ENCODE measurements at regions not wholly inside any gene's neighbourhood (a gene's known extent, or its start where the extent isn't known, plus 50 kb on each side); places are given as distances from the start of the nearest gene placed in this dataset.
"Not testable (repeated sequence)": the region's sequence is repeated elsewhere in the genome, so short reads cannot be mapped to it uniquely, and the experiment has no call there.

- not testable (repeated sequence) for H3K9ac ChIP-seq; H3K4me3 ChIP-seq (IDR thresholded peaks at IDR 0.05; ENCODE audit: insufficient read depth, low read depth, low read length); H4K20me1 ChIP-seq (ENCODE audit: insufficient read depth); H3K4me2 ChIP-seq; H3K79me2 ChIP-seq (ENCODE audit: insufficient read depth, low read depth); H3K36me3 ChIP-seq (ENCODE audit: insufficient read depth); H2AFZ ChIP-seq (ENCODE audit: low read depth); H3K4me1 ChIP-seq (ENCODE audit: low read depth, poor library complexity, severe bottlenecking); H3K27me3 ChIP-seq (ENCODE audit: insufficient read depth, low read depth); H3K27ac ChIP-seq
These were observed 75.1 kb upstream of the TP53BP2 start for GRCh38 chr1:223920805-223921204.

- not testable (repeated sequence) for H3K4me3 ChIP-seq (IDR thresholded peaks at IDR 0.05; ENCODE audit: insufficient read depth, low read depth, low read length); H3K9ac ChIP-seq; H3K79me2 ChIP-seq (ENCODE audit: insufficient read depth, low read depth); H3K4me2 ChIP-seq; H3K27me3 ChIP-seq (ENCODE audit: insufficient read depth, low read depth); H2AFZ ChIP-seq (ENCODE audit: low read depth); H4K20me1 ChIP-seq (ENCODE audit: insufficient read depth); H3K4me1 ChIP-seq (ENCODE audit: low read depth, poor library complexity, severe bottlenecking); H3K36me3 ChIP-seq (ENCODE audit: insufficient read depth); H3K27ac ChIP-seq
These were observed 69.7 kb upstream of the TP53BP2 start for GRCh38 chr1:223915476-223915875.

GRCh38 chr1:223913715-223914114 is 68.0 kb upstream of the TP53BP2 start:
- H4K20me1 ChIP-seq (ENCODE audit: insufficient read depth); H3K27me3 ChIP-seq (ENCODE audit: insufficient read depth, low read depth); H3K9ac ChIP-seq; H3K27ac ChIP-seq; H3K4me3 ChIP-seq (IDR thresholded peaks at IDR 0.05; ENCODE audit: insufficient read depth, low read depth, low read length); H3K79me2 ChIP-seq (ENCODE audit: insufficient read depth, low read depth); H3K4me1 ChIP-seq (ENCODE audit: low read depth, poor library complexity, severe bottlenecking); H2AFZ ChIP-seq (ENCODE audit: low read depth); H3K4me2 ChIP-seq; H3K36me3 ChIP-seq (ENCODE audit: insufficient read depth): not testable (repeated sequence)

GRCh38 chr1:223907943-223908587 is 62.3 kb upstream of the TP53BP2 start:
- H3K4me2 ChIP-seq; H3K36me3 ChIP-seq (ENCODE audit: insufficient read depth); H2AFZ ChIP-seq (ENCODE audit: low read depth); H4K20me1 ChIP-seq (ENCODE audit: insufficient read depth); H3K4me3 ChIP-seq (IDR thresholded peaks at IDR 0.05; ENCODE audit: insufficient read depth, low read depth, low read length); H3K9ac ChIP-seq; H3K79me2 ChIP-seq (ENCODE audit: insufficient read depth, low read depth); H3K4me1 ChIP-seq (ENCODE audit: low read depth, poor library complexity, severe bottlenecking); H3K27ac ChIP-seq; H3K27me3 ChIP-seq (ENCODE audit: insufficient read depth, low read depth): not testable (repeated sequence)

- H3K27me3 ChIP-seq (ENCODE audit: insufficient read depth, low read depth); H3K79me2 ChIP-seq (ENCODE audit: insufficient read depth, low read depth); H3K9ac ChIP-seq; H3K36me3 ChIP-seq (ENCODE audit: insufficient read depth); H3K4me1 ChIP-seq (ENCODE audit: low read depth, poor library complexity, severe bottlenecking); H4K20me1 ChIP-seq (ENCODE audit: insufficient read depth); H3K4me3 ChIP-seq (IDR thresholded peaks at IDR 0.05; ENCODE audit: insufficient read depth, low read depth, low read length); H2AFZ ChIP-seq (ENCODE audit: low read depth); H3K27ac ChIP-seq; H3K4me2 ChIP-seq: not testable (repeated sequence)
These were observed 57.5 kb upstream of the TP53BP2 start for GRCh38 chr1:223903221-223903620.

GRCh38 chr1:223899775-223900174 is 54.0 kb upstream of the TP53BP2 start:
- H3K27me3 ChIP-seq (ENCODE audit: insufficient read depth, low read depth); H4K20me1 ChIP-seq (ENCODE audit: insufficient read depth); H3K79me2 ChIP-seq (ENCODE audit: insufficient read depth, low read depth); H3K4me3 ChIP-seq (IDR thresholded peaks at IDR 0.05; ENCODE audit: insufficient read depth, low read depth, low read length); H3K4me1 ChIP-seq (ENCODE audit: low read depth, poor library complexity, severe bottlenecking); H3K9ac ChIP-seq; H3K27ac ChIP-seq; H2AFZ ChIP-seq (ENCODE audit: low read depth); H3K4me2 ChIP-seq; H3K36me3 ChIP-seq (ENCODE audit: insufficient read depth): not testable (repeated sequence)

GRCh38 chr1:223897097-223897496 is 51.4 kb upstream of the TP53BP2 start:
- H3K27me3 ChIP-seq (ENCODE audit: insufficient read depth, low read depth); H2AFZ ChIP-seq (ENCODE audit: low read depth); H3K4me2 ChIP-seq; H4K20me1 ChIP-seq (ENCODE audit: insufficient read depth); H3K27ac ChIP-seq; H3K4me1 ChIP-seq (ENCODE audit: low read depth, poor library complexity, severe bottlenecking); H3K36me3 ChIP-seq (ENCODE audit: insufficient read depth); H3K79me2 ChIP-seq (ENCODE audit: insufficient read depth, low read depth); H3K9ac ChIP-seq; H3K4me3 ChIP-seq (IDR thresholded peaks at IDR 0.05; ENCODE audit: insufficient read depth, low read depth, low read length): not testable (repeated sequence)

- H3K9ac ChIP-seq; H4K20me1 ChIP-seq (ENCODE audit: insufficient read depth); H3K4me1 ChIP-seq (ENCODE audit: low read depth, poor library complexity, severe bottlenecking); H3K4me2 ChIP-seq; H3K4me3 ChIP-seq (IDR thresholded peaks at IDR 0.05; ENCODE audit: insufficient read depth, low read depth, low read length); H2AFZ ChIP-seq (ENCODE audit: low read depth); H3K27me3 ChIP-seq (ENCODE audit: insufficient read depth, low read depth); H3K79me2 ChIP-seq (ENCODE audit: insufficient read depth, low read depth); H3K36me3 ChIP-seq (ENCODE audit: insufficient read depth); H3K27ac ChIP-seq: not testable (repeated sequence)
These were observed 50.2 kb upstream of the TP53BP2 start for GRCh38 chr1:223895950-223896349.
